Breast epithelium (tissue), 3 donors: ENCODE measurements at regions not wholly inside any gene's neighbourhood (a gene's known extent, or its start where the extent isn't known, plus 50 kb on each side); places are given as distances from the start of the nearest gene placed in this dataset.

ENCODE experiments used
- POLR2A ChIP-seq: fragments of 450-650 bp; IDR thresholded peaks from one replicate; pipeline ENCODE4 v1.6.1; 2016; ENCODE audit warnings: antibody characterized with exemption, mild to moderate bottlenecking, moderate library complexity
- POLR2AphosphoS5 ChIP-seq, 3 donors: sonication (generic); formaldehyde crosslinking; IDR thresholded peaks; one replicate each; pipeline ENCODE4 v1.6.1; 2017; ENCODE audit warnings: antibody characterized with exemption in 3 of 3
- TF ChIP-seq, protein P1 (sequence below), 3 donors: fragments of 450-650 bp; IDR thresholded peaks; one replicate each; pipeline ENCODE4 v1.5.1; 2016 to 2017; ENCODE audit warnings: antibody characterized with exemption in 3 of 3, mild to moderate bottlenecking in 3 of 3, moderate library complexity in 3 of 3

DNA sequence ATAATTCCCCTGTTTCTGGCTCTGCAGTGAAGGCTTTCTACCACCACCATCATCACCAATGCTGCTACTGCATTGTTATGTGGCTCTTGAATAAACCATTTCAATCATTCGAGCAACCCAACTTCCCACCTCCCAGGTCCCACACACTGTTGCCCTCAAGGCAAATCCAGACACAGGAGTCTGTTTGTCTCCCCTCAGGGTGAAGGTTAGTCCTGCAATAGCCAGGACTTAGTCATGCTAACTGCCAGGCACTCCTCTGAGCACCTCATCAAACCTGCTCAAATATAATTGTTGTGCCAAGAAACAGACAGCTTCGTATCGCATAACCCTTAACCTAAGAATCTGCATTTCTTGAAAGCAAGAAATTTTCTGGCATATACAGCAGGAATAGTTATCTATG, 213.2 kb downstream of the KDR start:
- TF ChIP-seq POLR2A (no peak), POLR2AphosphoS5 (IDR thresholded peaks at IDR 0.05) (no peak)
- TF ChIP-seq, protein P1, sequence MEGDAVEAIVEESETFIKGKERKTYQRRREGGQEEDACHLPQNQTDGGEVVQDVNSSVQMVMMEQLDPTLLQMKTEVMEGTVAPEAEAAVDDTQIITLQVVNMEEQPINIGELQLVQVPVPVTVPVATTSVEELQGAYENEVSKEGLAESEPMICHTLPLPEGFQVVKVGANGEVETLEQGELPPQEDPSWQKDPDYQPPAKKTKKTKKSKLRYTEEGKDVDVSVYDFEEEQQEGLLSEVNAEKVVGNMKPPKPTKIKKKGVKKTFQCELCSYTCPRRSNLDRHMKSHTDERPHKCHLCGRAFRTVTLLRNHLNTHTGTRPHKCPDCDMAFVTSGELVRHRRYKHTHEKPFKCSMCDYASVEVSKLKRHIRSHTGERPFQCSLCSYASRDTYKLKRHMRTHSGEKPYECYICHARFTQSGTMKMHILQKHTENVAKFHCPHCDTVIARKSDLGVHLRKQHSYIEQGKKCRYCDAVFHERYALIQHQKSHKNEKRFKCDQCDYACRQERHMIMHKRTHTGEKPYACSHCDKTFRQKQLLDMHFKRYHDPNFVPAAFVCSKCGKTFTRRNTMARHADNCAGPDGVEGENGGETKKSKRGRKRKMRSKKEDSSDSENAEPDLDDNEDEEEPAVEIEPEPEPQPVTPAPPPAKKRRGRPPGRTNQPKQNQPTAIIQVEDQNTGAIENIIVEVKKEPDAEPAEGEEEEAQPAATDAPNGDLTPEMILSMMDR (IDR thresholded peaks at IDR 0.05): no peak
